A549 (cell line): ENCODE measurements at regions not wholly inside any gene's neighbourhood (a gene's known extent, or its start where the extent isn't known, plus 50 kb on each side); places are given as distances from the start of the nearest gene placed in this dataset.

Experiments used
- ATAC-seq, 2 experiments: fragments of 200-7000 bp in 1 of 2; fragments of >200 bp in 1 of 2; cut with Nextera tagmentation in 1 of 2; cut with Tn5 transposase in 1 of 2; 3 replicates each; pipeline versions ENCODE4 v1.8.0 to v1.9.1; 2018 to 2020; ENCODE audit warnings: mild to moderate bottlenecking in 1 of 2, moderate library complexity in 1 of 2
- CTCF ChIA-PET: fragments of 300-600 bp; sonication (Branson Sonifier 250); formaldehyde crosslinking; extraction: SDS; loops from one replicate; lab custom pipeline; 2021; ENCODE audit warnings: antibody characterized with exemption, inconsistent platforms; lab: Yijun Ruan, JAX
- POLR2A ChIA-PET: fragments of 350-600 bp; formaldehyde crosslinking; extraction: SDS; loops from one replicate; lab custom pipeline; 2021; ENCODE audit warnings: antibody characterized with exemption, inconsistent platforms; lab: Yijun Ruan, JAX
- DNase-seq, 2 experiments: peaks; one replicate each; pipeline versions ENCODE4 v3.0.0 to v3.0.0-alpha.2; 2011 to 2016; ENCODE audit warnings: low read depth in 1 of 2, low spot score in 1 of 2
- FAIRE-seq: peaks from 2 replicates; lab custom pipeline; 2011; peaks lifted over from hg19 to GRCh38; lab: Jason Lieb, UNC
- H3K27ac ChIP-seq, 2 experiments: fragments of >200 bp; sonication (Bioruptor Twin); formaldehyde crosslinking; 3 replicates each; pipeline ENCODE4 v1.5.1; 2016 to 2017
- H3K4me1 ChIP-seq: fragments of >200 bp; sonication (Bioruptor Twin); formaldehyde crosslinking; 3 replicates; pipeline ENCODE4 v1.6.1; 2016
- H3K4me2 ChIP-seq: fragments of >200 bp; sonication (Bioruptor Twin); formaldehyde crosslinking; 3 replicates; pipeline ENCODE4 v1.6.1; 2016
- H3K4me3 ChIP-seq: fragments of >200 bp; sonication (Bioruptor Twin); formaldehyde crosslinking; 3 replicates; pipeline ENCODE4 v1.5.1; 2016
- H3K9me3 ChIP-seq: fragments of >200 bp; sonication (Bioruptor Twin); formaldehyde crosslinking; 3 replicates; pipeline ENCODE4 v1.6.1; 2016
- CHD4 ChIP-seq: fragments of 200-600 bp; sonication (generic); IDR thresholded peaks from 2 replicates; pipeline ENCODE4 v1.6.1; 2016; ENCODE audit warnings: antibody characterized with exemption, mild to moderate bottlenecking, borderline replicate concordance
- EP300 ChIP-seq, 2 experiments: fragments of >200 bp; sonication (Bioruptor Twin); formaldehyde crosslinking; IDR thresholded peaks; 2 replicates in 1 of 2; 3 replicates in 1 of 2; pipeline ENCODE4 v1.6.1; 2016 to 2017
- FOSB ChIP-seq: fragments of 250-450 bp; sonication (Bioruptor Pico); IDR thresholded peaks from 2 replicates; pipeline ENCODE4 v1.5.0; 2020; ENCODE audit warnings: mild to moderate bottlenecking, moderate library complexity
- FOSL2 ChIP-seq, 2 experiments: fragments of 450-650 bp in 1 of 2; fragments of >200 bp in 1 of 2; sonication (Bioruptor Twin) in 1 of 2; formaldehyde crosslinking; IDR thresholded peaks; 2 replicates each; pipeline versions ENCODE4 v1.5.0 to v1.6.1; 2016 to 2020; ENCODE audit warnings: mild to moderate bottlenecking in 1 of 2, moderate library complexity in 1 of 2
- FOXS1 ChIP-seq: fragments of 250-450 bp; sonication (Bioruptor Pico); IDR thresholded peaks from 2 replicates; pipeline ENCODE4 v1.5.0; 2020; ENCODE audit warnings: mild to moderate bottlenecking, moderate library complexity
- GATA3 ChIP-seq: IDR thresholded peaks from 2 replicates; pipeline ENCODE4 v1.6.1; 2012; ENCODE audit warnings: borderline replicate concordance
- HDAC2 ChIP-seq: fragments of 200-600 bp; sonication (generic); IDR thresholded peaks from 2 replicates; pipeline ENCODE4 v1.6.1; 2016
- HEYL ChIP-seq: fragments of 250-450 bp; sonication (Bioruptor Pico); IDR thresholded peaks from 2 replicates; pipeline ENCODE4 v1.8.0; 2021; ENCODE audit warnings: mild to moderate bottlenecking, moderate library complexity
- HOXB13 ChIP-seq: fragments of 250-450 bp; sonication (Bioruptor Pico); IDR thresholded peaks from 2 replicates; pipeline ENCODE4 v1.5.0; 2020; ENCODE audit warnings: low read depth, mild to moderate bottlenecking, moderate library complexity
- JUN ChIP-seq, 2 experiments: fragments of >200 bp; sonication (Bioruptor Twin); formaldehyde crosslinking; IDR thresholded peaks; 2 replicates in 1 of 2; 3 replicates in 1 of 2; pipeline ENCODE4 v1.6.1; 2016 to 2017
- MAFK ChIP-seq: fragments of 450-650 bp; IDR thresholded peaks from 2 replicates; pipeline ENCODE4 v1.6.1; 2014; ENCODE audit not compliant: partially characterized antibody
- MAZ ChIP-seq: fragments of 150-350 bp; IDR thresholded peaks from 2 replicates; pipeline ENCODE4 v1.6.1; 2014; ENCODE audit warnings: antibody characterized with exemption, low read depth, low read length, borderline replicate concordance
- MYC ChIP-seq: IDR thresholded peaks from 2 replicates; pipeline ENCODE4 v1.6.1; 2012; ENCODE audit warnings: mild to moderate bottlenecking, inconsistent platforms, low read length, improper control_type of control experiment, borderline replicate concordance
- NFE2L2 ChIP-seq: fragments of 150-350 bp; conservative IDR thresholded peaks from 2 replicates; pipeline ENCODE4 v1.6.1; 2014; ENCODE audit warnings: low read length
- NR3C1 ChIP-seq: fragments of >200 bp; sonication (Bioruptor Twin); formaldehyde crosslinking; IDR thresholded peaks from 3 replicates; pipeline ENCODE4 v1.6.1; 2017
- RAD21 ChIP-seq, 2 experiments: fragments of >200 bp in 1 of 2; sonication (Bioruptor Twin) in 1 of 2; formaldehyde crosslinking in 1 of 2; IDR thresholded peaks in 1 of 2; conservative IDR thresholded peaks in 1 of 2; 2 replicates in 1 of 2; 3 replicates in 1 of 2; pipeline ENCODE4 v1.6.1; 2012 to 2018; ENCODE audit warnings: inconsistent platforms in 1 of 2
- RARB ChIP-seq: fragments of 250-450 bp; sonication (Bioruptor Pico); IDR thresholded peaks from 2 replicates; pipeline ENCODE4 v1.8.0; 2021; ENCODE audit warnings: mild to moderate bottlenecking, moderate library complexity
- RFX5 ChIP-seq: fragments of 450-650 bp; IDR thresholded peaks from 2 replicates; pipeline ENCODE4 v1.7.1; 2014; ENCODE audit warnings: antibody characterized with exemption, mild to moderate bottlenecking, moderate library complexity
- TFCP2L1 ChIP-seq: fragments of 250-450 bp; sonication (Bioruptor Pico); IDR thresholded peaks from 2 replicates; pipeline ENCODE4 v1.5.0; 2021; ENCODE audit warnings: mild to moderate bottlenecking
- TP53 ChIP-seq: fragments of 250-450 bp; sonication (Bioruptor Pico); IDR thresholded peaks from 2 replicates; pipeline ENCODE4 v1.5.0; 2021; ENCODE audit warnings: mild to moderate bottlenecking, moderate library complexity
- ZNF302 ChIP-seq: fragments of 250-450 bp; sonication (Bioruptor Pico); IDR thresholded peaks from 2 replicates; pipeline ENCODE4 v1.9.0; 2021; ENCODE audit warnings: inconsistent platforms, mild to moderate bottlenecking, moderate library complexity
- WGBS: methylation state at CpG from one replicate; pipeline ENCODE4 v1.1.6; 2017; ENCODE audit errors: missing lambda C conversion rate; 5-methylcytosine and 5-hydroxymethylcytosine counted together
- TF ChIP-seq, protein P1 (sequence below): fragments of 250-450 bp; sonication (Bioruptor Pico); IDR thresholded peaks from 2 replicates; pipeline ENCODE4 v1.5.0; 2020; ENCODE audit warnings: low read depth, mild to moderate bottlenecking, moderate library complexity
- TF ChIP-seq, protein P2 (sequence below): fragments of 150-350 bp; IDR thresholded peaks from 2 replicates; pipeline ENCODE4 v1.6.1; 2014; ENCODE audit warnings: low read depth, mild to moderate bottlenecking, low read length

- Histone ChIP-seq H3K27ac (no peak overlapping the region), H3K4me2 (no peak overlapping the region), H3K4me3 (no peak overlapping the region), H3K9me3 (no peaks in the 10 kb centered on the region), H3K4me1 (no peaks in the 10 kb centered on the region)
- ATAC-seq (no peak), DNase-seq (no peak), FAIRE-seq (no peak)
- ChIA-PET POLR2A (no interaction called here), CTCF (interaction anchor here (1.7 kb wide), 1 partner anchor 16 kb away, joined by 4 read pairs; no protein-coding TSS in a partner anchor)
- no peak for TF ChIP-seq HDAC2
- no peak for TF ChIP-seq MAZ
- no peak for TF ChIP-seq ZNF302 (CRISPR knock-in tag)
- TF ChIP-seq GATA3, result no peak
- TF ChIP-seq NFE2L2, result no peak
- TF ChIP-seq, protein P1, sequence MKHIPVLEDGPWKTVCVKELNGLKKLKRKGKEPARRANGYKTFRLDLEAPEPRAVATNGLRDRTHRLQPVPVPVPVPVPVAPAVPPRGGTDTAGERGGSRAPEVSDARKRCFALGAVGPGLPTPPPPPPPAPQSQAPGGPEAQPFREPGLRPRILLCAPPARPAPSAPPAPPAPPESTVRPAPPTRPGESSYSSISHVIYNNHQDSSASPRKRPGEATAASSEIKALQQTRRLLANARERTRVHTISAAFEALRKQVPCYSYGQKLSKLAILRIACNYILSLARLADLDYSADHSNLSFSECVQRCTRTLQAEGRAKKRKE (CRISPR knock-in tag), result no peak
- WGBS, result 16% methylated on average over 5 of the region's 5 CpGs
These were observed 110.9 kb upstream of the CCDC196 start for GRCh38 chr14:66375046-66375964.

DNA sequence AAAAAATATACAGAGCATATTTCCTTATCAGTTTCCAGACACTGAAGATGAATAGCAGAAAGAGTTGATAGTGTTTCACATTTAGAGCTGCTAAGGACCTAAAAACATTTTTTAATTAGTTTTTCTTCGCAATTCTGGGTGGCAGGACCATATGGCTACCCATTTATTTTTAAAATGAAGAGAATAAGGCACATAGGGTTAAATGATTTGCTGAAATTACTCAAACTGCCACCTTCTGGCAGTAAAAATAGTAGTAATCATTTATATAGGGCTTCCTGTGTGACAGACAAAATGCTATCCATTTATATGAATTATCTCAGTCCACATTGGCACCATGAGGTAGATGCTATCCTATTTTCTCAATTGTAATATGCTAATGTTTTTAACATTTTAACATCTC is 108.6 kb upstream of the CCDC196 start:
- ATAC-seq, result no peak
- WGBS, result 0% methylated on average over 1 of the region's 1 CpG
- no peak for FAIRE-seq
- POLR2A ChIA-PET, result no interaction called here
- Histone ChIP-seq H3K4me1 (no peaks in the 10 kb centered on the region), H3K27ac (no peak overlapping the region), H3K9me3 (no peaks in the 10 kb centered on the region), H3K4me2 (no peak overlapping the region), H3K4me3 (no peak overlapping the region)
- CTCF ChIA-PET, result interaction anchor here (1.2 kb wide), 1 partner anchor 18 kb away, joined by 6 read pairs; no protein-coding TSS in a partner anchor
- TF ChIP-seq TFCP2L1 (CRISPR knock-in tag), result no peak
- no peak for TF ChIP-seq RFX5
- TF ChIP-seq TP53 (CRISPR knock-in tag), result no peak
- no peak for TF ChIP-seq MYC
- no peak for TF ChIP-seq MAZ
- no peak for TF ChIP-seq EP300 (IDR thresholded peaks at IDR 0.05)
- no peak for TF ChIP-seq CHD4
- TF ChIP-seq HOXB13, result no peak
- no peak for TF ChIP-seq JUN (IDR thresholded peaks at IDR 0.05)
- no peak for TF ChIP-seq MAFK
- TF ChIP-seq, protein P2, sequence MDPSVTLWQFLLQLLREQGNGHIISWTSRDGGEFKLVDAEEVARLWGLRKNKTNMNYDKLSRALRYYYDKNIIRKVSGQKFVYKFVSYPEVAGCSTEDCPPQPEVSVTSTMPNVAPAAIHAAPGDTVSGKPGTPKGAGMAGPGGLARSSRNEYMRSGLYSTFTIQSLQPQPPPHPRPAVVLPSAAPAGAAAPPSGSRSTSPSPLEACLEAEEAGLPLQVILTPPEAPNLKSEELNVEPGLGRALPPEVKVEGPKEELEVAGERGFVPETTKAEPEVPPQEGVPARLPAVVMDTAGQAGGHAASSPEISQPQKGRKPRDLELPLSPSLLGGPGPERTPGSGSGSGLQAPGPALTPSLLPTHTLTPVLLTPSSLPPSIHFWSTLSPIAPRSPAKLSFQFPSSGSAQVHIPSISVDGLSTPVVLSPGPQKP, result no peak
- no peak for TF ChIP-seq FOXS1
- no peak for TF ChIP-seq FOSL2 (IDR thresholded peaks at IDR 0.05)
- TF ChIP-seq FOSL2 (CRISPR knock-in tag; IDR thresholded peaks at IDR 0.05), result no peak
- TF ChIP-seq RARB, result no peak
- TF ChIP-seq RAD21 (conservative IDR thresholded peaks at IDR 0.05 in 1 of 2, IDR thresholded peaks at IDR 0.05 in 1 of 2), result no peak
- TF ChIP-seq FOSB (CRISPR knock-in tag), result no peak
- no peak for TF ChIP-seq NR3C1
- no peak for TF ChIP-seq HEYL (CRISPR knock-in tag)
- DNase-seq, result no peak
